Erythroblast (primary cell): ENCODE measurements at regions not wholly inside any gene's neighbourhood (a gene's known extent, or its start where the extent isn't known, plus 50 kb on each side); places are given as distances from the start of the nearest gene placed in this dataset.
"Not testable (repeated sequence)": the region's sequence is repeated elsewhere in the genome, so short reads cannot be mapped to it uniquely, and the experiment has no call there.

Source experiments
- GATA1 ChIP-seq: IDR thresholded peaks from 2 replicates; pipeline ENCODE4 v1.6.1; 2011; ENCODE audit warnings: low read depth, mild to moderate bottlenecking, control low read depth, low read length, moderate library complexity
- POLR2A ChIP-seq: IDR thresholded peaks from 2 replicates; pipeline ENCODE4 v1.6.1; 2011; ENCODE audit warnings: mild to moderate bottlenecking, low read length

DNA sequence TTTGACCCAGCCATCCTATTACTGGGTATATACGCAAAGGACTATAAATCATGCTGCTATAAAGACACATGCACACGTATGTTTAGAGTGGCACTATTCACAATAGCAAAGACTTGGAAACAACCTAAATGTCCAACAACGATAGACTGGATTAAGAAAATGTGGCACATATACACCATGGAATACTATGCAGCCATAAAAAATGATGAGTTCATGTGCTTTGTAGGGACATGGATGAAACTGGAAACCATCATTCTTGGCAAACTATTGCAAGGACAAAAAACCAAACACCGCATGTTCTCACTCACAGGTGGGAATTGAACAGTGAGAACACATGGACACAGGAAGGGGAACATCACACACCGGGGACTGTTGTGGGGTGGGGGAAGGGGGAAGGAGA is 117.1 kb upstream of the ECI2 start:
- TF ChIP-seq POLR2A, GATA1: not testable (repeated sequence)
